Activated T-cell treated with anti-CD3 and anti-CD28 coated beads for 48 hours (primary cell): ENCODE measurements at regions not wholly inside any gene's neighbourhood (a gene's known extent, or its start where the extent isn't known, plus 50 kb on each side); places are given as distances from the start of the nearest gene placed in this dataset.
"Not testable (repeated sequence)": the region's sequence is repeated elsewhere in the genome, so short reads cannot be mapped to it uniquely, and the experiment has no call there.

ENCODE experiments used
- DNase-seq: peaks from one replicate; pipeline ENCODE4 v3.0.0-alpha.2; 2020; ENCODE audit warnings: low read depth

- DNase-seq = no peak
Measured at GRCh38 chr11:93032580-93032979, 63.1 kb downstream of the MTNR1B start.

- DNase-seq = no peak
Measured at GRCh38 chr11:93033093-93033492, 63.6 kb downstream of the MTNR1B start.

GRCh38 chr11:93034031-93034722 is 64.7 kb downstream of the MTNR1B start:
- no peak for DNase-seq

GRCh38 chr11:93034723-93035039 is 65.2 kb downstream of the MTNR1B start:
- DNase-seq = no peak

- DNase-seq = no peak
Measured at GRCh38 chr11:93038521-93038920, 69.1 kb downstream of the MTNR1B start.

GRCh38 chr11:93039531-93040240 is 70.2 kb downstream of the MTNR1B start:
- no peak for DNase-seq

- no peak for DNase-seq
Measured at GRCh38 chr11:93041682-93042081, 72.2 kb downstream of the MTNR1B start.

- not testable (repeated sequence) for DNase-seq
Measured at GRCh38 chr11:93043186-93043585, 73.7 kb downstream of the MTNR1B start.

- DNase-seq = no peak
Measured at GRCh38 chr11:93049740-93050139, 80.3 kb downstream of the MTNR1B start.

- DNase-seq = no peak
Measured at GRCh38 chr11:93051186-93051585, 81.7 kb downstream of the MTNR1B start.

- no peak for DNase-seq
Measured at GRCh38 chr11:93053864-93054263, 84.4 kb downstream of the MTNR1B start.

GRCh38 chr11:93054279-93054678 is 84.8 kb downstream of the MTNR1B start:
- no peak for DNase-seq

- DNase-seq = no peak
Measured at GRCh38 chr11:93054881-93055280, 85.4 kb downstream of the MTNR1B start.

GRCh38 chr11:93059117-93059957 is 89.9 kb downstream of the MTNR1B start:
- DNase-seq = no peak

GRCh38 chr11:93063086-93063485 is 93.6 kb downstream of the MTNR1B start:
- DNase-seq = no peak

GRCh38 chr11:93065074-93065674 is 95.7 kb downstream of the MTNR1B start:
- peak; percentile 6 for DNase-seq

- DNase-seq = no peak
Measured at GRCh38 chr11:93067881-93068390, 98.5 kb downstream of the MTNR1B start.

- DNase-seq = no peak
Measured at GRCh38 chr11:93072229-93072914, 102.9 kb downstream of the MTNR1B start.

GRCh38 chr11:93073026-93073425 is 103.6 kb downstream of the MTNR1B start:
- no peak for DNase-seq

- no peak for DNase-seq
Measured at GRCh38 chr11:93073508-93074280, 104.2 kb downstream of the MTNR1B start.

GRCh38 chr11:93074352-93074751 is 104.9 kb downstream of the MTNR1B start:
- no peak for DNase-seq
